ENCODE measurements at regions not wholly inside any gene's neighbourhood (a gene's known extent, or its start where the extent isn't known, plus 50 kb on each side); places are given as distances from the start of the nearest gene placed in this dataset.

GRCh38 chr1:187960125-187960638 is 1131.4 kb downstream of the PLA2G4A start:
- H3K4me3 ChIP-seq (replicated peaks; ENCODE audit: low read depth, low read length) = no peak overlapping the region
- no peak for TF ChIP-seq CTCF (IDR thresholded peaks at IDR 0.05; ENCODE audit: low read length, missing control alignments)
- DNase-seq (ENCODE audit: low read depth) = no peak

GRCh38 chr1:187961895-187962294 is 1133.1 kb downstream of the PLA2G4A start:
- no peak for DNase-seq (ENCODE audit: low read depth)
- H3K4me3 ChIP-seq (replicated peaks; ENCODE audit: low read depth, low read length) = no peak overlapping the region
- TF ChIP-seq CTCF (IDR thresholded peaks at IDR 0.05; ENCODE audit: low read length, missing control alignments) = no peak

- no peak for TF ChIP-seq CTCF (IDR thresholded peaks at IDR 0.05; ENCODE audit: low read length, missing control alignments)
- no peak overlapping the region for H3K4me3 ChIP-seq (replicated peaks; ENCODE audit: low read depth, low read length)
- DNase-seq (ENCODE audit: low read depth) = no peak
These were observed 1143.1 kb downstream of the PLA2G4A start for GRCh38 chr1:187971851-187972250.

- no peak for DNase-seq (ENCODE audit: low read depth)
- TF ChIP-seq CTCF (IDR thresholded peaks at IDR 0.05; ENCODE audit: low read length, missing control alignments) = no peak
- H3K4me3 ChIP-seq (replicated peaks; ENCODE audit: low read depth, low read length) = no peak overlapping the region
These were observed 1148.5 kb downstream of the PLA2G4A start for GRCh38 chr1:187977298-187977697.

- H3K4me3 ChIP-seq (replicated peaks; ENCODE audit: low read depth, low read length) = no peak overlapping the region
- no peak for TF ChIP-seq CTCF (IDR thresholded peaks at IDR 0.05; ENCODE audit: low read length, missing control alignments)
- no peak for DNase-seq (ENCODE audit: low read depth)
These were observed 1156.6 kb downstream of the PLA2G4A start for GRCh38 chr1:187985145-187985896.

- DNase-seq (ENCODE audit: low read depth) = no peak
- H3K4me3 ChIP-seq (replicated peaks; ENCODE audit: low read depth, low read length) = no peak overlapping the region
- no peak for TF ChIP-seq CTCF (IDR thresholded peaks at IDR 0.05; ENCODE audit: low read length, missing control alignments)
These were observed 1157.3 kb downstream of the PLA2G4A start for GRCh38 chr1:187985897-187986654.
